SK-N-SH (cell line): ENCODE measurements at regions not wholly inside any gene's neighbourhood (a gene's known extent, or its start where the extent isn't known, plus 50 kb on each side); places are given as distances from the start of the nearest gene placed in this dataset.

ENCODE experiments used
- CTCF ChIA-PET: fragments of 300-600, 350-600 bp; formaldehyde crosslinking; extraction: SDS; loops from one replicate; lab custom pipeline; 2021; lab: Yijun Ruan, JAX
- POLR2A ChIA-PET: fragments of 350-600 bp; sonication (Branson Sonifier 250); formaldehyde crosslinking; extraction: SDS; loops from one replicate; lab custom pipeline; 2020; ENCODE audit warnings: antibody characterized with exemption, inconsistent platforms; lab: Yijun Ruan, JAX
- DNase-seq: peaks from one replicate; pipeline ENCODE4 v3.0.0; 2012
- H2AFZ ChIP-seq: fragments of 200-600 bp; sonication (generic); 2 replicates; pipeline ENCODE4 v1.8.1; 2016; ENCODE audit warnings: antibody characterized with exemption, mild to moderate bottlenecking, low read depth
- H3F3A ChIP-seq: fragments of 200-600 bp; sonication (generic); replicated peaks from 2 replicates; pipeline ENCODE3; 2016; ENCODE audit warnings: antibody characterized with exemption, mild to moderate bottlenecking; ENCODE audit not compliant: insufficient read depth
- H3K27ac ChIP-seq, 2 experiments: fragments of 200-500 bp in 1 of 2; fragments of 200-600 bp in 1 of 2; sonication (Bioruptor generic) in 1 of 2; sonication (generic), shearing (Covaris generic) in 1 of 2; 2 replicates each; pipeline versions ENCODE4 v1.5.1 to v1.6.1; 2014 to 2016; ENCODE audit warnings: low read depth in 2 of 2, inconsistent platforms in 1 of 2, low read length in 1 of 2, mild to moderate bottlenecking in 1 of 2, mixed read lengths in 1 of 2
- H3K27me3 ChIP-seq: fragments of 200-600 bp; sonication (generic), shearing (Covaris generic); 2 replicates; pipeline ENCODE4 v1.6.1; 2016; ENCODE audit warnings: mixed run types; ENCODE audit not compliant: insufficient read depth
- H3K36me3 ChIP-seq, 2 experiments: fragments of 200-500 bp in 1 of 2; fragments of 200-600 bp in 1 of 2; sonication (Bioruptor generic) in 1 of 2; sonication (generic) in 1 of 2; replicated peaks in 1 of 2; 2 replicates each; pipeline versions ENCODE3 to v1.5.1; 2014 to 2016; ENCODE audit warnings: low read length in 1 of 2, mild to moderate bottlenecking in 1 of 2; ENCODE audit not compliant: insufficient read depth in 2 of 2, control insufficient read depth in 1 of 2
- H3K4me1 ChIP-seq, 2 experiments: fragments of 200-500 bp in 1 of 2; fragments of 200-600 bp in 1 of 2; sonication (Bioruptor generic) in 1 of 2; sonication (generic), shearing (Covaris generic) in 1 of 2; 2 replicates each; pipeline versions ENCODE4 v1.5.1 to v1.6.1; 2014 to 2016; ENCODE audit warnings: low read depth in 1 of 2, low read length in 1 of 2, mixed run types in 1 of 2; ENCODE audit not compliant: insufficient read depth in 2 of 2, control insufficient read depth in 1 of 2
- H3K4me2 ChIP-seq: fragments of 200-600 bp; sonication (generic), shearing (Covaris generic); 2 replicates; pipeline ENCODE4 v1.6.1; 2017; ENCODE audit warnings: mixed run types
- H3K4me3 ChIP-seq, 2 experiments: fragments of 200-500 bp in 1 of 2; fragments of 200-600 bp in 1 of 2; sonication (Bioruptor generic) in 1 of 2; sonication (generic), shearing (Covaris generic) in 1 of 2; 2 replicates each; pipeline versions ENCODE4 v1.5.1 to v1.8.1; 2014 to 2016; ENCODE audit warnings: low read depth in 2 of 2, inconsistent platforms in 1 of 2, low read length in 1 of 2, mild to moderate bottlenecking in 1 of 2, mixed read lengths in 1 of 2, moderate library complexity in 1 of 2
- H3K79me2 ChIP-seq: fragments of 200-600 bp; sonication (generic); 2 replicates; pipeline ENCODE4 v1.8.1; 2017; ENCODE audit warnings: mild to moderate bottlenecking; ENCODE audit not compliant: insufficient read depth
- H3K9ac ChIP-seq: fragments of 200-600 bp; sonication (generic); 2 replicates; pipeline ENCODE4 v1.6.1; 2017; ENCODE audit warnings: mixed run types
- H3K9me2 ChIP-seq: fragments of 200-600 bp; sonication (generic); 2 replicates; pipeline ENCODE4 v1.6.1; 2017; ENCODE audit warnings: mixed run types
- H3K9me3 ChIP-seq: fragments of 200-600 bp; sonication (generic); 2 replicates; pipeline ENCODE4 v1.6.1; 2017; ENCODE audit warnings: mixed run types, mild to moderate bottlenecking, moderate library complexity
- H4K20me1 ChIP-seq: fragments of 200-600 bp; sonication (generic); 2 replicates; pipeline ENCODE4 v1.6.1; 2017; ENCODE audit warnings: mild to moderate bottlenecking, mixed run types; ENCODE audit not compliant: insufficient read depth
- CHD2 ChIP-seq: fragments of 150-350 bp; IDR thresholded peaks from 2 replicates; pipeline ENCODE4 v1.6.1; 2018; ENCODE audit warnings: low read length; ENCODE audit not compliant: partially characterized antibody
- EZH2phosphoT487 ChIP-seq: fragments of 200-600 bp; sonication (generic); IDR thresholded peaks from 2 replicates; pipeline ENCODE4 v1.6.1; 2017; ENCODE audit warnings: low read depth, mixed run types, mild to moderate bottlenecking, antibody characterized with exemption, moderate library complexity, borderline replicate concordance
- NRF1 ChIP-seq: IDR thresholded peaks from 2 replicates; pipeline ENCODE4 v1.6.1; 2012; ENCODE audit warnings: low read depth, mild to moderate bottlenecking, low read length
- RAD21 ChIP-seq: IDR thresholded peaks from 2 replicates; pipeline ENCODE4 v1.6.1; 2012; ENCODE audit warnings: mild to moderate bottlenecking, low read length
- SIN3A ChIP-seq: IDR thresholded peaks from 2 replicates; pipeline ENCODE4 v1.6.1; 2012; ENCODE audit warnings: low read depth, mild to moderate bottlenecking, low read length, moderate library complexity, borderline replicate concordance
- TAF1 ChIP-seq: IDR thresholded peaks from 2 replicates; pipeline ENCODE4 v1.6.1; 2012; ENCODE audit warnings: low read depth, mild to moderate bottlenecking, low read length, moderate library complexity, borderline replicate concordance
- TCF12 ChIP-seq: IDR thresholded peaks from 2 replicates; pipeline ENCODE4 v1.4.0; 2012
- TF ChIP-seq, protein P1 (sequence below): IDR thresholded peaks from 2 replicates; pipeline ENCODE4; 2012
- TF ChIP-seq, protein P2 (sequence below): fragments of 150-350 bp; IDR thresholded peaks from 2 replicates; pipeline ENCODE4 v1.6.1; 2017; ENCODE audit warnings: antibody characterized with exemption, low read length, low read depth, borderline replicate concordance
- TF ChIP-seq, protein P3 (sequence below): fragments of 150-350 bp; IDR thresholded peaks from 2 replicates; pipeline ENCODE4 v1.6.1; 2016; ENCODE audit warnings: mild to moderate bottlenecking, low read depth, low read length
- TF ChIP-seq, protein P4 (sequence below): IDR thresholded peaks from 2 replicates; pipeline ENCODE4 v1.6.1; 2012; ENCODE audit warnings: mild to moderate bottlenecking, low read depth, low read length, moderate library complexity
- TF ChIP-seq, protein P5 (sequence below): IDR thresholded peaks from 2 replicates; pipeline ENCODE4 v1.4.0; 2012; ENCODE audit warnings: low read depth

DNA sequence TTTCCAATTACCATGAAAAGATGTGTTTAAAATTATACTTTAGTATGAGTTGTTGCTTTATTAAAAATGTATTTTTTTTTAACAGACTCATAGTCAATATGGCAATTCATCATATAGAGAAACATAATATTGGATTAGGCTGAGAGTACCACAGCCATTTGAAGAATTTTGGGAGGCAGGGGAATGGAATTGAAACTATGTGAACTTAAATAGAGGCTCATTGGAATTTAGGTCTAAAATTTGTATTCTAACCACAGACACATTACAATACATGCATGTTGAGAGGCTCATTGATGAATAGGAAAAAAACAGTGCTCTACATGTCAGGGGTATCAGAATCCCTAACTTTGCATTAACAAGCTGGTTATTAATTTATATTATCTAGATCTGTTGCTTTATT is 269.6 kb downstream of the DKK2 start:
- TF ChIP-seq SIN3A (no peak), CHD2 (no peak), TCF12 (no peak), RAD21 (no peak), EZH2phosphoT487 (no peak), TAF1 (no peak), NRF1 (no peak)
- TF ChIP-seq, protein P1, sequence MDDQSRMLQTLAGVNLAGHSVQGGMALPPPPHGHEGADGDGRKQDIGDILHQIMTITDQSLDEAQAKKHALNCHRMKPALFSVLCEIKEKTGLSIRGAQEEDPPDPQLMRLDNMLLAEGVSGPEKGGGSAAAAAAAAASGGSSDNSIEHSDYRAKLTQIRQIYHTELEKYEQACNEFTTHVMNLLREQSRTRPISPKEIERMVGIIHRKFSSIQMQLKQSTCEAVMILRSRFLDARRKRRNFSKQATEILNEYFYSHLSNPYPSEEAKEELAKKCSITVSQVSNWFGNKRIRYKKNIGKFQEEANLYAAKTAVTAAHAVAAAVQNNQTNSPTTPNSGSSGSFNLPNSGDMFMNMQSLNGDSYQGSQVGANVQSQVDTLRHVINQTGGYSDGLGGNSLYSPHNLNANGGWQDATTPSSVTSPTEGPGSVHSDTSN, result no peak
- TF ChIP-seq, protein P2, sequence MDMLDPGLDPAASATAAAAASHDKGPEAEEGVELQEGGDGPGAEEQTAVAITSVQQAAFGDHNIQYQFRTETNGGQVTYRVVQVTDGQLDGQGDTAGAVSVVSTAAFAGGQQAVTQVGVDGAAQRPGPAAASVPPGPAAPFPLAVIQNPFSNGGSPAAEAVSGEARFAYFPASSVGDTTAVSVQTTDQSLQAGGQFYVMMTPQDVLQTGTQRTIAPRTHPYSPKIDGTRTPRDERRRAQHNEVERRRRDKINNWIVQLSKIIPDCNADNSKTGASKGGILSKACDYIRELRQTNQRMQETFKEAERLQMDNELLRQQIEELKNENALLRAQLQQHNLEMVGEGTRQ, result no peak
- TF ChIP-seq, protein P3, sequence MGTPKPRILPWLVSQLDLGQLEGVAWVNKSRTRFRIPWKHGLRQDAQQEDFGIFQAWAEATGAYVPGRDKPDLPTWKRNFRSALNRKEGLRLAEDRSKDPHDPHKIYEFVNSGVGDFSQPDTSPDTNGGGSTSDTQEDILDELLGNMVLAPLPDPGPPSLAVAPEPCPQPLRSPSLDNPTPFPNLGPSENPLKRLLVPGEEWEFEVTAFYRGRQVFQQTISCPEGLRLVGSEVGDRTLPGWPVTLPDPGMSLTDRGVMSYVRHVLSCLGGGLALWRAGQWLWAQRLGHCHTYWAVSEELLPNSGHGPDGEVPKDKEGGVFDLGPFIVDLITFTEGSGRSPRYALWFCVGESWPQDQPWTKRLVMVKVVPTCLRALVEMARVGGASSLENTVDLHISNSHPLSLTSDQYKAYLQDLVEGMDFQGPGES, result no peak
- TF ChIP-seq, protein P4, sequence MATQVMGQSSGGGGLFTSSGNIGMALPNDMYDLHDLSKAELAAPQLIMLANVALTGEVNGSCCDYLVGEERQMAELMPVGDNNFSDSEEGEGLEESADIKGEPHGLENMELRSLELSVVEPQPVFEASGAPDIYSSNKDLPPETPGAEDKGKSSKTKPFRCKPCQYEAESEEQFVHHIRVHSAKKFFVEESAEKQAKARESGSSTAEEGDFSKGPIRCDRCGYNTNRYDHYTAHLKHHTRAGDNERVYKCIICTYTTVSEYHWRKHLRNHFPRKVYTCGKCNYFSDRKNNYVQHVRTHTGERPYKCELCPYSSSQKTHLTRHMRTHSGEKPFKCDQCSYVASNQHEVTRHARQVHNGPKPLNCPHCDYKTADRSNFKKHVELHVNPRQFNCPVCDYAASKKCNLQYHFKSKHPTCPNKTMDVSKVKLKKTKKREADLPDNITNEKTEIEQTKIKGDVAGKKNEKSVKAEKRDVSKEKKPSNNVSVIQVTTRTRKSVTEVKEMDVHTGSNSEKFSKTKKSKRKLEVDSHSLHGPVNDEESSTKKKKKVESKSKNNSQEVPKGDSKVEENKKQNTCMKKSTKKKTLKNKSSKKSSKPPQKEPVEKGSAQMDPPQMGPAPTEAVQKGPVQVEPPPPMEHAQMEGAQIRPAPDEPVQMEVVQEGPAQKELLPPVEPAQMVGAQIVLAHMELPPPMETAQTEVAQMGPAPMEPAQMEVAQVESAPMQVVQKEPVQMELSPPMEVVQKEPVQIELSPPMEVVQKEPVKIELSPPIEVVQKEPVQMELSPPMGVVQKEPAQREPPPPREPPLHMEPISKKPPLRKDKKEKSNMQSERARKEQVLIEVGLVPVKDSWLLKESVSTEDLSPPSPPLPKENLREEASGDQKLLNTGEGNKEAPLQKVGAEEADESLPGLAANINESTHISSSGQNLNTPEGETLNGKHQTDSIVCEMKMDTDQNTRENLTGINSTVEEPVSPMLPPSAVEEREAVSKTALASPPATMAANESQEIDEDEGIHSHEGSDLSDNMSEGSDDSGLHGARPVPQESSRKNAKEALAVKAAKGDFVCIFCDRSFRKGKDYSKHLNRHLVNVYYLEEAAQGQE, result no peak
- TF ChIP-seq, protein P5, sequence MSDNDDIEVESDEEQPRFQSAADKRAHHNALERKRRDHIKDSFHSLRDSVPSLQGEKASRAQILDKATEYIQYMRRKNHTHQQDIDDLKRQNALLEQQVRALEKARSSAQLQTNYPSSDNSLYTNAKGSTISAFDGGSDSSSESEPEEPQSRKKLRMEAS, result no peak
- Histone ChIP-seq H3K36me3 (no peaks in the 10 kb centered on the region), H3K4me1 (no peaks in the 10 kb centered on the region; a peak in 1 of 4 replicates), H3K9me3 (no peaks in the 10 kb centered on the region), H3K79me2 (no peaks in the 10 kb centered on the region), H3K27ac (no peak overlapping the region), H3K4me3 (no peak overlapping the region), H4K20me1 (no peaks in the 10 kb centered on the region), H3K9me2 (no peaks in the 10 kb centered on the region), H3K27me3 (no peaks in the 10 kb centered on the region), H3K9ac (no peak overlapping the region), H3F3A (no peaks in the 10 kb centered on the region), H3K4me2 (no peak overlapping the region), H2AFZ (no peak overlapping the region)
- ChIA-PET CTCF (no interaction called here), POLR2A (no interaction called here)
- DNase-seq, result no peak
